ENCODE measurements at regions not wholly inside any gene's neighbourhood (a gene's known extent, or its start where the extent isn't known, plus 50 kb on each side); places are given as distances from the start of the nearest gene placed in this dataset.

DNA sequence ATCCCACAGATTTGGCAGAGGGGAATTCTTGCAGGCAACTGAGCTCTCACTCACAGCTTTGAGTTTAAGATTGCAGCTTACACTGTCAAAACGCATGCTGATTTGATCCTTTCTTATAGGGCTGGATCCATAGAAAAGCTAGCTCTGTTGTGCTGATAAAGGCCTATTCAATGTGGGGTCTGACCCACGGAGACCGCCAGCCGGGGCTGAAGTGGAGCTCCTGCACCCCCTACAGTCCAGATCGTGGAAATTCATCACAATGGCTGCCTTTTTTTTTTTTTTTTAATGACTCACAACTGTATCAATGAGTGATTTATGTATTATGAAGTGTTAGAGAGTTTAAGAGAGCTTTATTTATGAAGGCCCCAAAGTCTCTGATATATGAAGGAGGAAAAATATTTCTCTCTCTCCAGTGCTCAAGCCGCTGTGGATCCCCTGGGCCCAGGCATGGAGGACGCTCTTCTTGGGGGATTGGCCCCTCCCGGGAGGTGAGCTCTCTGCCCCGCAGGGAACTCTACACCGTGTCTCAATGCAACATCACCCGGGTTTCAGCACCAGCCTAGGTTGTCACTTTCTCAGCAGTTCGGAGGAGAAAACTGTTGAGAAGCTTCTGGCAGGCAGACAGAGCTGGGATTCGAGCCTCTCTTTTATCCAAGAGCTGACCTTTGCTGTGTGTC, 700.2 kb downstream of the IRX1 start:
- peak; percentile 30 to 64 for DNase-seq (ENCODE audit: low spot score in 2 of 2, unreplicated experiment in 2 of 2)
- peaks cover 2% of the 10 kb centered on the region for H3K27me3 Mint-ChIP-seq (ENCODE audit: low read depth)
- H3K36me3 Mint-ChIP-seq: no peaks in the 10 kb centered on the region
- peak overlapping the region; percentile 63 for H3K27ac Mint-ChIP-seq
- H3K4me1 Mint-ChIP-seq: peaks cover 19% of the 10 kb centered on the region
- H3K9me3 Mint-ChIP-seq: peaks cover 7% of the 10 kb centered on the region
- TF ChIP-seq, protein P1, sequence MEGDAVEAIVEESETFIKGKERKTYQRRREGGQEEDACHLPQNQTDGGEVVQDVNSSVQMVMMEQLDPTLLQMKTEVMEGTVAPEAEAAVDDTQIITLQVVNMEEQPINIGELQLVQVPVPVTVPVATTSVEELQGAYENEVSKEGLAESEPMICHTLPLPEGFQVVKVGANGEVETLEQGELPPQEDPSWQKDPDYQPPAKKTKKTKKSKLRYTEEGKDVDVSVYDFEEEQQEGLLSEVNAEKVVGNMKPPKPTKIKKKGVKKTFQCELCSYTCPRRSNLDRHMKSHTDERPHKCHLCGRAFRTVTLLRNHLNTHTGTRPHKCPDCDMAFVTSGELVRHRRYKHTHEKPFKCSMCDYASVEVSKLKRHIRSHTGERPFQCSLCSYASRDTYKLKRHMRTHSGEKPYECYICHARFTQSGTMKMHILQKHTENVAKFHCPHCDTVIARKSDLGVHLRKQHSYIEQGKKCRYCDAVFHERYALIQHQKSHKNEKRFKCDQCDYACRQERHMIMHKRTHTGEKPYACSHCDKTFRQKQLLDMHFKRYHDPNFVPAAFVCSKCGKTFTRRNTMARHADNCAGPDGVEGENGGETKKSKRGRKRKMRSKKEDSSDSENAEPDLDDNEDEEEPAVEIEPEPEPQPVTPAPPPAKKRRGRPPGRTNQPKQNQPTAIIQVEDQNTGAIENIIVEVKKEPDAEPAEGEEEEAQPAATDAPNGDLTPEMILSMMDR (IDR thresholded peaks at IDR 0.05; ENCODE audit: unreplicated experiment): peak; percentile 86
- H3K4me3 Mint-ChIP-seq: no peak overlapping the region

DNA sequence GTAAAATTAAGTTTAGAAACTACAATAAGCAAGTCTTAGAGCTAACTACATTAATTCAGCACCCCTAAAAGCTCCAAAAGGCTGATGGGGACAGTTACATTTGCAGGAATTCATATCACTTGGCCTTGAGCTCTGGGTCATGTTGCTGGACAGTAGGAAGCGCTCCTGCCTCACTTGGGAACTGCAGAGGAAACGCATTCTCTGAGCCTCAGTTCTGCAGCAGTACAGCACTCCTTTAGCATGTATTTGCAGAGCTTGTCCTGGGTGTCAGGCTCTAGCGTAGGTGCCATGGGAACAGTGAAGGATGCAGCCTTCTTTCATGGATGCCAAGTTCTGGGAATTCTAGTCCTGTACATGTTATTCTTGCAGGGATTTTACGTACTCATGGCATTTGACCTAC, 710.4 kb downstream of the IRX1 start:
- TF ChIP-seq, protein P1 (IDR thresholded peaks at IDR 0.05; ENCODE audit: unreplicated experiment): no peak
- peaks cover 5% of the 10 kb centered on the region for H3K9me3 Mint-ChIP-seq
- H3K27me3 Mint-ChIP-seq (ENCODE audit: low read depth): no peaks in the 10 kb centered on the region
- no peaks in the 10 kb centered on the region for H3K36me3 Mint-ChIP-seq
- DNase-seq (ENCODE audit: low spot score in 2 of 2, unreplicated experiment in 2 of 2): no peak
- H3K27ac Mint-ChIP-seq: no peak overlapping the region
- no peak overlapping the region for H3K4me3 Mint-ChIP-seq
- no peaks in the 10 kb centered on the region for H3K4me1 Mint-ChIP-seq

DNA sequence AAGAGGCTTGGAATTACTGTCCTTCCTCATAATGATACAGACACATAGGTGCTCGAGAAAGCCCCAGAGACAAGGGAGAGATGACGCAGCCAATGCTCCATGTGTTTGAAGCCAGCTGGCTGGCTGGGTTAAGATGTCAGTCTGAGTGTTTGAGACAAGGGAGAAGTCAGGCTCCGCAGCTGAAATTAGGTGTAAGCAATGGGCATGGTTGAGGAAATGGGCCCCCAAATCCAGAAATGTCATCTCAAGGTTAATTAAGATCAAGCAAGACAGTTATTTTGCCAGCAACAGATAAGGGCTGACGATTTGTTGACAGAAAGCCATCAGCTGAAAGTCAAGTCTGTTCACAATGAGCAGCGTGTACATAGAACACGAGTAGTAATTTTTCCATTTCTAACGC, 713.4 kb downstream of the IRX1 start:
- Mint-ChIP-seq H3K36me3 (no peaks in the 10 kb centered on the region), H3K27ac (no peak overlapping the region), H3K27me3 (ENCODE audit: low read depth) (peaks cover 1% of the 10 kb centered on the region), H3K9me3 (peaks cover 5% of the 10 kb centered on the region), H3K4me1 (peaks cover 5% of the 10 kb centered on the region), H3K4me3 (no peak overlapping the region)
- TF ChIP-seq, protein P1 (IDR thresholded peaks at IDR 0.05; ENCODE audit: unreplicated experiment): no peak
- no peak for DNase-seq (ENCODE audit: low spot score in 2 of 2, unreplicated experiment in 2 of 2)

DNA sequence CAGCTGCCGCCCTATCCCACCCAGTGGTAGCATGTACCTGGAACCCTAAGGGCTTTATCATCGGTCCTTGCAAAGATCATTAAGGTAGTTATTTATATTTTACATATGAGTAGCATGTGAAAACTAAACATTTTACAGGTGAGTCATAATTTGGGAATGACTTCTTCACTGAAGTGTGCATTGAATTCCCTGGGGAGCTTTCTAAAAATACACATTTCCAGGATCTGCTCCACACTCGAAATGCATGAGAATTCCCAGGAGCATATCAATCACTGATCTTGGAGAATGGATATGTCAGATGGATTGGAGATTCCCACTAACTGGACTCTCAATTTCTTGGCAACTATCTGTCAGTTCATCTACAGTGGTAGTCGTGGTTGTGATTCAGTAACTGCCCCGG, 717.5 kb downstream of the IRX1 start:
- no peak overlapping the region for H3K4me3 Mint-ChIP-seq
- TF ChIP-seq, protein P1 (IDR thresholded peaks at IDR 0.05; ENCODE audit: unreplicated experiment): no peak
- peaks cover 5% of the 10 kb centered on the region for H3K4me1 Mint-ChIP-seq
- H3K36me3 Mint-ChIP-seq: no peaks in the 10 kb centered on the region
- H3K9me3 Mint-ChIP-seq: no peaks in the 10 kb centered on the region
- DNase-seq (ENCODE audit: low spot score in 2 of 2, unreplicated experiment in 2 of 2): no peak
- H3K27ac Mint-ChIP-seq: no peak overlapping the region
- peaks cover 6% of the 10 kb centered on the region for H3K27me3 Mint-ChIP-seq (ENCODE audit: low read depth)

DNA sequence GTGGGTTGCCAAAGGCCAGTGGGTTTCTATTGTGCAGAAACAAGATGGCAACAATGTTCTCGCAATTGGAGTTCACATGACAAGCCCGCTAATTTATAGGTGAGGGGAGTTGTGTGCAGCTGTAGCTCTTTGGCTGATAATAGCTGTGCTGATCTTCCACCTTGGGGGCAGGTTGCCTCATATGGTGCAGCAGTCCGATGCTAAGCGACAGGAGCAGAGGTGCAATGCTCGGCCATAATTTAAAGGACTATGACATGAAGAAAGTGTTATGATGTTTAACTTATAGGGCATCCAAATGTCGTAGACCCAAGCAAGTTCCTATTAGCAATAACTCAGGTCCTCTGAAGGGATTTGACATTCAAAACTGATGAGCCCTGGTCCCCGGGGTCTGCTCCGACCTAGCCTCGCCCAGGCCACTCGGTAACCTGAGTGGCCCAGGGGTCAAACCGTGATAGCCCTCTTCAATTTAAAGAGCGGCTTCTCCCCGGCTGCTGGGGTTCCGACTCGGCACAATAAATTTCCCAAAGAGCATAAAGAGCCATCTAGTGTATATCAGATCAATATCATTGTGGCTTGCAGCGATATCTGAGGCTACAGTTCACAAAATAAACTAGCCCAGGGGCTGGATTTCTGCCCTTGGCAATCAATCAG, 724.0 kb downstream of the IRX1 start:
- H3K36me3 Mint-ChIP-seq: peaks cover 3% of the 10 kb centered on the region
- TF ChIP-seq, protein P1 (IDR thresholded peaks at IDR 0.05; ENCODE audit: unreplicated experiment): no peak
- no peak overlapping the region for H3K27ac Mint-ChIP-seq
- peaks cover 5% of the 10 kb centered on the region for H3K27me3 Mint-ChIP-seq (ENCODE audit: low read depth)
- H3K9me3 Mint-ChIP-seq: peaks cover 25% of the 10 kb centered on the region
- H3K4me3 Mint-ChIP-seq: no peak overlapping the region
- DNase-seq (ENCODE audit: low spot score in 2 of 2, unreplicated experiment in 2 of 2): no peak
- H3K4me1 Mint-ChIP-seq: no peaks in the 10 kb centered on the region
